ENCODE measurements at regions not wholly inside any gene's neighbourhood (a gene's known extent, or its start where the extent isn't known, plus 50 kb on each side); places are given as distances from the start of the nearest gene placed in this dataset.
A peak's percentile ranks its signal among the peaks of the same experiment; 100 is the strongest.
"Not testable (repeated sequence)": the region's sequence is repeated elsewhere in the genome, so short reads cannot be mapped to it uniquely, and the experiment has no call there.

DNA sequence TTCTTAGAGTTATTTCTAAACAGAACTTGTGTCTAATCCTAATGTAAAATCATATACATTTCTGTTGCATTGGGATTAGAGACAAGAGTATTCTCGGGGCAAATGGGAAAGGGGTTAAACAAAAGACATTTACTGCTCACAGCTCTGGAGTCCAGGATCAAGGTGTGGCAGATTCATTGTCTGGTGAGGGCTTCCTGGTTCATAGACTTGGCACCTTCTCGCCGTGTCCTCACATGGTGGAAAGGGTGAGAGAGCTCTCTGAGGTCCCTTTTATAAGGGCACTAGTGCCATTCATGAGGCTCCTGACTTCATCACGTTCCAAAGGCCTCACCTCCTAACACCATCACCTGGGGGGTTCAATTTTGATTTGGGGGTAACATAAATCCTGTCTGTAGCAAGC is 90.3 kb upstream of the PRKX start:
- Histone ChIP-seq H2AFZ (ENCODE audit: low read depth, low read length) (no peak overlapping the region), H3K9ac (ENCODE audit: low read length) (no peak overlapping the region), H3K4me2 (ENCODE audit: low read length) (no peak overlapping the region), H3K9me3 (ENCODE audit: insufficient read depth, low read length) (no peaks in the 10 kb centered on the region), H4K20me1 (ENCODE audit: insufficient read depth, low read length) (no peaks in the 10 kb centered on the region), H3K27me3 (ENCODE audit: low read depth, low read length) (0 out of 2 replicates have a peak, but pooled peaks cover 3% of the 10 kb centered on the region), H3K36me3 (replicated peaks; ENCODE audit: low read depth, low read length) (no peaks in the 10 kb centered on the region), H3K4me1 (ENCODE audit: low read length) (no peaks in the 10 kb centered on the region), H3K79me2 (ENCODE audit: low read length) (no peaks in the 10 kb centered on the region), H3K4me3 (ENCODE audit: low read length) (no peak overlapping the region), H3K27ac (ENCODE audit: low read length) (no peak overlapping the region)
- TF ChIP-seq, protein P1, sequence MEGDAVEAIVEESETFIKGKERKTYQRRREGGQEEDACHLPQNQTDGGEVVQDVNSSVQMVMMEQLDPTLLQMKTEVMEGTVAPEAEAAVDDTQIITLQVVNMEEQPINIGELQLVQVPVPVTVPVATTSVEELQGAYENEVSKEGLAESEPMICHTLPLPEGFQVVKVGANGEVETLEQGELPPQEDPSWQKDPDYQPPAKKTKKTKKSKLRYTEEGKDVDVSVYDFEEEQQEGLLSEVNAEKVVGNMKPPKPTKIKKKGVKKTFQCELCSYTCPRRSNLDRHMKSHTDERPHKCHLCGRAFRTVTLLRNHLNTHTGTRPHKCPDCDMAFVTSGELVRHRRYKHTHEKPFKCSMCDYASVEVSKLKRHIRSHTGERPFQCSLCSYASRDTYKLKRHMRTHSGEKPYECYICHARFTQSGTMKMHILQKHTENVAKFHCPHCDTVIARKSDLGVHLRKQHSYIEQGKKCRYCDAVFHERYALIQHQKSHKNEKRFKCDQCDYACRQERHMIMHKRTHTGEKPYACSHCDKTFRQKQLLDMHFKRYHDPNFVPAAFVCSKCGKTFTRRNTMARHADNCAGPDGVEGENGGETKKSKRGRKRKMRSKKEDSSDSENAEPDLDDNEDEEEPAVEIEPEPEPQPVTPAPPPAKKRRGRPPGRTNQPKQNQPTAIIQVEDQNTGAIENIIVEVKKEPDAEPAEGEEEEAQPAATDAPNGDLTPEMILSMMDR (IDR thresholded peaks at IDR 0.05; ENCODE audit: low read depth, low read length), result no peak

DNA sequence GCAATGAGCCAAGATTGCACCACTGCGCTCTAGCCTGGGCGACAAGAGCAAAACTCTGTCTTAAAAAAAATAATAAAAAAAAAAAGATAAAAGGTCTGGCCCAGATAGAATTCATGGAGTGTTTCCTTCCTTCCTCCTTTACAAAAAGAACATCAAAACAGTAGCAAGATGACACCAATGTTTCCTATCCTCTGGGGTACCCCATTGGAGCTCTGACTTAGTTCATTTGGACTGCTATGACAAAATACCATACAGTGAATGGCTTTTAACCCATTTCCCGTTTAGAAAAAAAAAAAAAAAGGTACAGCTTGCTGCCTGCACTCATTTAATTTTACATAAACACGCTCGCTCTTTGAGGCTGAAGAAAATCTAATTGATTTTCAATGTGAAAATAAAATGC is 89.9 kb upstream of the PRKX start:
- Histone ChIP-seq H3K4me1 (ENCODE audit: low read length) (no peaks in the 10 kb centered on the region), H3K36me3 (replicated peaks; ENCODE audit: low read depth, low read length) (no peaks in the 10 kb centered on the region), H3K27ac (ENCODE audit: low read length) (no peak overlapping the region), H2AFZ (ENCODE audit: low read depth, low read length) (no peak overlapping the region), H3K4me3 (ENCODE audit: low read length) (no peak overlapping the region), H3K4me2 (ENCODE audit: low read length) (no peak overlapping the region), H3K27me3 (ENCODE audit: low read depth, low read length) (0 out of 2 replicates have a peak, but pooled peaks cover 3% of the 10 kb centered on the region), H4K20me1 (ENCODE audit: insufficient read depth, low read length) (no peaks in the 10 kb centered on the region), H3K9me3 (ENCODE audit: insufficient read depth, low read length) (no peaks in the 10 kb centered on the region), H3K79me2 (ENCODE audit: low read length) (no peaks in the 10 kb centered on the region), H3K9ac (ENCODE audit: low read length) (no peak overlapping the region)
- TF ChIP-seq, protein P1 (IDR thresholded peaks at IDR 0.05; ENCODE audit: low read depth, low read length), result no peak
- no peak for TF ChIP-seq EZH2phosphoT487 (IDR thresholded peaks at IDR 0.05; ENCODE audit: low read depth)

DNA sequence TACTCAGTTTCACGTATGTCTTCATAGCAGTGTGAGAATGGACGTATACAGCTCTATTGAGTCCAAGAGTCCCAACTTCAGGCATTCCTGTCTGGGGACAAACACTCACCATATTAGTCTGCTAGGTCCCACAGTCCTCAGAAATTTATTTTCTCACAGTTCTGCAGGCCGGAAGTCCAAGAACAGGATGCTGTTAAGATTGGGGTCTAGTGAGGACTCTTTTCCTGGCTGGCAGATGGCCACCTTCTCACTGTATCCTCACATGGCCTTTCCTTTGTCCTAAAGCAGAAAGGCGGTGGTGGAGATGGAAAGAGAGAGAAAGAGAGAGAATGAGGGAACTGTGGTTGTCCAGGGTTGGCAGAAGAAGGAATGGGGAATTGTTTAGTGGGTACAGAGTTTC is 82.0 kb upstream of the PRKX start:
- not testable (repeated sequence) for H3K4me2 ChIP-seq (ENCODE audit: low read length); H2AFZ ChIP-seq (ENCODE audit: low read depth, low read length)

DNA sequence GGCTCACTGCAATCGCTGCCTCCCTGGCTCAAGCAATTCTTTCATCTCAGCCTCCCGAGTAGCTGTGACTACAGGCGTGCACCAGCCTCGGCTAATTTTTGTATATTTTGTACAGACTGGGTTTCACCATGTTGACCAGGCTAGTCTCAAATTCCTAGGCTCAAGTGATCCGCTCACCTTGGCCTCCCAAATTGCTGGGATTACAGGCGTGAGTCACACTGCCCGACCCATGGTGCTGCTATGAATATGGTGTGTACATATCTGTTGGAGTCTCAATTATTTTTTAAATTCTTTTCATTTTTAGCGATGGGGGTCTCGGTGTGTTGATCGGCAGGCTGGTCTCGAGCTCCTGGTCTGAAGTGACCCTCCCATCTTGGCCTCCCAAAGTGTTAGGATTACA is 78.0 kb upstream of the PRKX start:
- Histone ChIP-seq H2AFZ (ENCODE audit: low read depth, low read length) (no peak overlapping the region), H3K9ac (ENCODE audit: low read length) (no peak overlapping the region), H4K20me1 (ENCODE audit: insufficient read depth, low read length) (no peaks in the 10 kb centered on the region), H3K4me2 (ENCODE audit: low read length) (no peak overlapping the region), H3K79me2 (ENCODE audit: low read length) (no peaks in the 10 kb centered on the region), H3K27me3 (ENCODE audit: low read depth, low read length) (no peaks in the 10 kb centered on the region), H3K36me3 (replicated peaks; ENCODE audit: low read depth, low read length) (no peaks in the 10 kb centered on the region), H3K27ac (ENCODE audit: low read length) (no peak overlapping the region), H3K4me1 (ENCODE audit: low read length) (peaks cover 9% of the 10 kb centered on the region), H3K4me3 (ENCODE audit: low read length) (no peak overlapping the region), H3K9me3 (ENCODE audit: insufficient read depth, low read length) (no peaks in the 10 kb centered on the region)
- no peak for TF ChIP-seq EZH2phosphoT487 (IDR thresholded peaks at IDR 0.05; ENCODE audit: low read depth)

More for the DNA sequence above, 82.0 kb upstream of the PRKX start:
- not testable (repeated sequence) for H3K27ac ChIP-seq (ENCODE audit: low read length); H4K20me1 ChIP-seq (ENCODE audit: insufficient read depth, low read length); H3K36me3 ChIP-seq (replicated peaks; ENCODE audit: low read depth, low read length); H3K4me3 ChIP-seq (ENCODE audit: low read length); H3K9me3 ChIP-seq (ENCODE audit: insufficient read depth, low read length); H3K79me2 ChIP-seq (ENCODE audit: low read length); H3K27me3 ChIP-seq (ENCODE audit: low read depth, low read length); H3K4me1 ChIP-seq (ENCODE audit: low read length); H3K9ac ChIP-seq (ENCODE audit: low read length)

DNA sequence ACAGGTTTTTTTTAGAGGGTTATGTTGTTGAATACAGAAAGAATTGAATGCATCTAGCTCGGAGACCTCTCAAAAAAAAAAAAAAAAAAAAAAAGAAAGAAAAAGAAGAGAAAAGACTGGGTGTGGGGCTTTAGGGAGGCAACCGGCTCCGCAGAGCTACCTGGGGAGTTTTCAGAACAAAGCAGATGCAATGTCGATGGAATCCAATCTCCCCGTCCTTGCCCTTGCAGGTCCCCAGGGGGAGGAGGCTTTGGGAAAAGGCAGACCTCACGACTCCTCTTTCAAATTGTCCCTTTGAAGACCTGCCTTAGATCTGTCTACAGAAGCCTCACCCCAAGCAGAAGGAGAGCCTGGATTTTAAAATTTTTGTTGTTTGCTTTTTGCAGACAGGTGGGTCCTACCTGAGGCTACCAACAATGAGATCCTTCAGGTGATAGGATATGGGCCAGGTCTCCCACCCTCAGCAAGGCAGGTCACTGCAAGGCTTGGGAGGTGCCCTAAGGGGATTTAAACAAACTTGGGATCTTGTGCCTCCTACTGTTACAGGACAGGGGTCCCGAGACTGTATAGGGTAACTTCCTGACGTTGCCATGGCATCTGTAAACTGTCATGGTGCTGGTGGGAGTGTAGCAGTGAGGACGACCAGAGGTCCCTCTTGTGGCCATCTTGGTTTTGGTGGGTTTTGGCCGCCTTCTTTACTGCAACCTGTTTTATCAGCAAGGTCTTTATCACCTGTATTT is 75.2 kb upstream of the PRKX start:
- Histone ChIP-seq H3K9ac (ENCODE audit: low read length) (no peak overlapping the region), H3K4me2 (ENCODE audit: low read length) (no peak overlapping the region), H3K4me1 (ENCODE audit: low read length) (no peaks in the 10 kb centered on the region), H4K20me1 (ENCODE audit: insufficient read depth, low read length) (no peaks in the 10 kb centered on the region), H3K79me2 (ENCODE audit: low read length) (no peaks in the 10 kb centered on the region), H3K4me3 (ENCODE audit: low read length) (no peak overlapping the region), H3K9me3 (ENCODE audit: insufficient read depth, low read length) (no peaks in the 10 kb centered on the region), H3K27me3 (ENCODE audit: low read depth, low read length) (no peaks in the 10 kb centered on the region), H3K27ac (ENCODE audit: low read length) (no peak overlapping the region), H3K36me3 (replicated peaks; ENCODE audit: low read depth, low read length) (no peaks in the 10 kb centered on the region), H2AFZ (ENCODE audit: low read depth, low read length) (no peak overlapping the region)
- no peak for TF ChIP-seq EZH2phosphoT487 (IDR thresholded peaks at IDR 0.05; ENCODE audit: low read depth)
- TF ChIP-seq, protein P1 (IDR thresholded peaks at IDR 0.05; ENCODE audit: low read depth, low read length), result peak; percentile 18; the same call in 1 of the 2 replicates

All from OCI-LY3 (cell line).